GM19395 (cell line): ENCODE measurements at regions not wholly inside any gene's neighbourhood (a gene's known extent, or its start where the extent isn't known, plus 50 kb on each side); places are given as distances from the start of the nearest gene placed in this dataset.

Source experiments
- ATAC-seq: cut with Tn5 transposase; IDR thresholded peaks from one replicate; pipeline ENCODE4 v1.9.1; 2021; ENCODE audit warnings: mild to moderate bottlenecking, moderate library complexity; ENCODE audit not compliant: unreplicated experiment

DNA sequence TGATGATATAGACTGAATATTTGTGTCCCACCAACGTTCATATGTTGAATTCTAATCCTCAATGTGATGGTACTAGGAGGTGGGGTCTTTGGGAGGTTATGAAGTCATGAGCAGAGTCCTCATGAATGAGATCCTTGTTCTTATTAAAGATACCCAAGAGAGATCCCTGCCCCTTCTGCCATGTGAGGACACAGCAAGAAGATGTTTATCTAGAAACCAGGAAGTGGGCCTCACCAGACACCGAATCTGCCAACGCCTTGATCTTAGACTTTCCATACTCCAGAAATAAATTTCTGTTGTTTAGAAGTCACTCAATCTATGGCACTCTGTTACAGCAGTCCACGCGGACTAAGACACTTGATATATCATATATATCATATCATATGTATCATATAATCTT lies 67.7 kb upstream of the GCM1 start:
- ATAC-seq = no peak

DNA sequence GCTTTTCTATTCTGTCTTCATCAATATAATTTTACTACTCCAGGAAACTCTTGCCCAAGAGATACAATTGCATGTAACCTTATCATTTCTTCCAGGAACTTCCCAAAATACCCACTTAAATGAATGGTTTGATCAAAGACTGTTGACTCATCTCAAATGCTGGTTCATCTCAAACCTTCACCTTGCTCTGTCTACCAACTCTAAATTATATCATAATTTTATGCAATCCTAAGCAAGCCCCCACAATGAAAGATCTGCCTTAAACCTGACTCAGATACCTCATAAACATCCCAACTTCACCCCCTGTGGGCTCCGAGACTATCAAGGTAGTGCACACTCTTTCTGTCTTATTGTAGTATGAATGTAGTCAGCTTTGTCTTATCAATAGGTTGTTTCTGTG lies 65.5 kb upstream of the GCM1 start:
- no peak for ATAC-seq

DNA sequence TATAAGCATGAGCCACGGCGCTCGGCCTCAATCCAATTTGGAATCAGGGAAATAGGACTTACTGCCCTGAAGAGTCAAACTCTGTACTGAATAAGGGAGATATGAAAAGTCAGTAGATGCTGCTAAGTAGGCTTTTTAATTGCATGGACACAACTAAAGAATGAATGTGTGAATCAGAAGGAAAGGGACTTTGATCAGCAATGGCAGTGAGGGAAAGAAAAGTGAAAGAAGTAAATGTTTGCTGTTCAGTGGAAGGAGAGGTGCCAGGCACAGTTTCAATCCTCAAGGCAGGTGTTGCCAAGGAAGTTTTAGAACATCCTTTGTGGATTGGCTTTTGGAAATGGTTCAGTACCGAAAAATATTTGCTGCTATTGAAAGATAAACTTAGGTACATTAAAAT lies 62.2 kb upstream of the GCM1 start:
- no peak for ATAC-seq

DNA sequence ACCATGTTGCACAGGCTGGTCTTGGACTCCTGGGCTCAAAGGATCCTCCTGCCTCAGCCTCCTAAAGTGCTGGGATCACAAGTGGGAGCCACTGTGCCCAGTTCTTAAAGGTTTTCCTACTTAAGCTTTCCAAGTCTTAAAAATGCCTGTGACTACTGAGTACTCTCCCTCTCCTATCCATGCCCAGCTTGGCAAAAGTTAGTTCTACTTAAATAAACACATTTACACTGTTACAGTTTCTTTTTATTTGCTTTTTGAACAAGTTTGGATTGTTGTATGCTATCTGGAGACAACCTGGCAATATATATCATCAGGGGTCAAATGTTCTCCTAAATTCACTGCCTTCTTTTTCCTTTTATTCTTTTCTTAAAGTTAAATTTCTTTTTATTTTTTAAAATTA lies 61.0 kb upstream of the GCM1 start:
- no peak for ATAC-seq

DNA sequence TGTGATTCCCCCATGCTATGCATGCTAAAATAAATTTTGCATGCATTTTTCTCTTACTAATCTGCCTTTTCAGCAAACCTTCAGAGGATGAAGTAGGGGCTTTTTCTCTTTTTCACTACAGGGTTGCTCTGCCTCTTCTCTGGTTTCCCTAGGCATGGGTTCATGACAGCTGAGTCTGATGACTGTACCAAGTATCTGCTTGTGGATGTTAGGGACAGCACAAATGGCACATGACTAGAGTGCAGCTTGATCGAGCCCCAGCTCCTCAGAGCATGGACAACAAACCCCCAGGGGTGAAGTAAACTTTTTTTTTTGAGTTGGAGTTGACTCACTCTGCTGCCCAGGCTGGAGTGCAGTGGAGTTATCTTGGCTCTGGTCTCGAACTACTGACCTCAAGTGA lies 57.1 kb upstream of the GCM1 start:
- ATAC-seq = no peak

DNA sequence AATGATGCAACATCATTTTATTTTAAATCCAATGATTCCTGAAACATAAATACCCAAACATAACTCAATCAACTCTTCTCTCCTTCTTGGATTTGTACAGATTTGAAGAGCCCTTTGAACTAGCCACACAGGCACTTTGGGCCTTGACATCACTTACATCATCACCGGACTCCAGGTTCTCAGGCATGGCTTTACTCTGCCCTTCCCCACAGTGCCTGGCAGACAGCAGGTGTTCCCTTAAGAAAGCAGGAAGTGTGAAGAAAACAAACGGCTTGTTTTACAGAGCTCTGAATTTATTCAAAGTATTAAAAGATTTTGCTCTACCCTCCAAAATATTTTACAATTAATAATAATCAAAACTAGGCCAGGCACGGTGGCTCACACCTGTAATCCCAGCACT lies 54.8 kb upstream of the GCM1 start:
- ATAC-seq = no peak

DNA sequence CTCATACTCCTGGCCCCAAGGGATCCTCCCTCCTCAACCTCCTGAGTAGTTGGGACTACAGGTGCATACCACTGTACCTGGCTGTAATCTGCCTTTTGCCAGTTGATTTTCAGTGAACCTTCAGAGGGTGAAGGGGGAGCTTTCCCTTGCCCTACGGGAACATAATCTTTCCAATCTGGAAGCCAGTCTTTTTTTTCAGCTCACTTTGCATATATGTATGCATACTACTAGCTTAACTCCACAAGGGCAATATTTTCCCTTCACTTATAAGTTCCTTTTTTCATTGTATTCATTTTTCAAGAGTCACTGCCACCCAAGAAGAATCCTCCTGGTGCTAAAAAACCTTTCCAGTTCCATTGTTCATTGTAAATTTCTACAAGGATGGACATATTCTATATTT lies 53.4 kb upstream of the GCM1 start:
- no peak for ATAC-seq

DNA sequence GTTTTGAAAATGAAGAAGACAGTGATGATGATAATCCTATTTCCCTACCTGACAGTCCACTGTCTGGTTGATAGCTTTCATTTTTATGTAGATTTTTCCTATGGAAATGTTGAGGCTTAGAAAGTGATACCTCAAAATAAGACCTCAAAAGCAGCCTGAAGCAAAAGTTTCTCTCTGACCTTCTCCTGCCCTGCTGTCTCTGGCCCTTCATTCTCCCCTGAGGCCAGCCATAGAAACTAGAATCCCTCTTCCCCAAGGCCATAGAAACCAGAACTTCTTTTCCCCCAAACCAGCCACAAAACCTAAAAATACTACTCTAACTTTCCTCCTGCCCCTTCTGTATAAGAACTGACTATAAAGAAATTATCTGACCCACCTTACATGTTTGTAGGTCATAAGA lies 52.6 kb upstream of the GCM1 start:
- peak; percentile 41 for ATAC-seq

DNA sequence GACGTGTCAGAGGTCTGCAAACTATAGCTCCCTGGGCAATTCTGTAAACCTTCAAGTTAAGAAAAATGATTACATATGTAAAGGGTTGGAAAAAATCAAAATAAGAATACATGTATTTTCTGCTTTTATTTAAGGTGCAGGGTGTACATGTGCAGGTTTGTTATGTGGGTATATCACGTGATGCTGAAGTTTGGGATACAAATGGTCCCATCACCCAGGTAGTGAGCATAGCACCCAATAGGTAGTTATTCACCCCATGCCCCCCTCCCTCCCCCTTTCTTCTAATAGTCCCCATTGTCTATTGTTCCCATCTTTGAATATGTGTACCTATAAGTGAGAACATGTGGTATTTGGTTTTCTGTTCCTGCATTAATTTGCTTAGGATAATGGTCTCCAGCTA lies 51.1 kb upstream of the GCM1 start:
- no peak for ATAC-seq

DNA sequence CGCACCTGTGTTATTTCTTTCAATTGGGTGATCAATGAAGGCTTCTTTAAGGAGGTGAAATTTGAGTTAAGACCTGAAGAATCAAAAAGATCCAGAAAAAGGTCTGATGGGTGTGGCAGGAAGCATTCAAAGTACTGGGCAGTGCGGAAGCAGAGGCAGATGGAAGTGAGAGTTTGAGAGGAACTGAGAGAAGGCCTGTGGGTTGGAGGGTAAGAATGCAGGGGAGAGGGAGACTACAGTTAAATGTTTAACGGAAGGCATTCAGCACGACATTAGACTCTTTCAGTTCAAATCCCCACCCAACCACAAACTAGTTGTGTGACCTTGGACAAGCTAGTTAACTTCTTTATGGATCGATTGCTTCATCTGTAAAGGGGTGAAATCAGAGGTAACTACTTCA lies 50.5 kb upstream of the GCM1 start:
- peak; percentile 99 for ATAC-seq
